ENCODE measurements at regions not wholly inside any gene's neighbourhood (a gene's known extent, or its start where the extent isn't known, plus 50 kb on each side); places are given as distances from the start of the nearest gene placed in this dataset.
A peak's percentile ranks its signal among the peaks of the same experiment; 100 is the strongest.

GRCh38 chr2:120454654-120455385, 108.9 kb downstream of the INHBB start:
- H3K9ac ChIP-seq (ENCODE audit: low read length in 3 of 3) = no peak overlapping the region
- intact Hi-C loops (cut with DNase I) = no loop called here
- FAIRE-seq = no peak
- no peaks in the 10 kb centered on the region for H3K27me3 ChIP-seq (ENCODE audit: control insufficient read depth, insufficient read depth, low read length)
- no peaks in the 10 kb centered on the region for H3K4me1 ChIP-seq (ENCODE audit: control insufficient read depth in 2 of 3, insufficient read depth in 2 of 3, low read depth in 1 of 3, low read length in 3 of 3)
- no peak for TF ChIP-seq CTCF (IDR thresholded peaks at IDR 0.05; ENCODE audit: borderline replicate concordance, extremely low read depth, insufficient read depth)
- peak in 1 of 5 donors; percentile 11 for DNase-seq
- no peaks in the 10 kb centered on the region for H3K36me3 ChIP-seq (ENCODE audit: control insufficient read depth in 2 of 3, insufficient read depth in 3 of 3, low read length in 3 of 3)
- H3K4me3 ChIP-seq (ENCODE audit: low read length in 3 of 3) = no peak overlapping the region
- H3K27ac ChIP-seq (ENCODE audit: low read depth in 2 of 2, low read length in 2 of 2) = no peak overlapping the region
- H3K9me3 ChIP-seq (ENCODE audit: control insufficient read depth in 2 of 3, insufficient read depth in 1 of 3, low read length in 3 of 3) = peaks cover 0 to 21% (median 5%) of the 10 kb centered on the region in 3 donors

GRCh38 chr2:120455390-120455789, 109.5 kb downstream of the INHBB start:
- Histone ChIP-seq H3K9ac (ENCODE audit: low read length in 3 of 3) (no peak overlapping the region), H3K4me3 (ENCODE audit: low read length in 3 of 3) (no peak overlapping the region), H3K4me1 (ENCODE audit: control insufficient read depth in 2 of 3, insufficient read depth in 2 of 3, low read depth in 1 of 3, low read length in 3 of 3) (no peaks in the 10 kb centered on the region), H3K27me3 (ENCODE audit: control insufficient read depth, insufficient read depth, low read length) (no peaks in the 10 kb centered on the region), H3K27ac (ENCODE audit: low read depth in 2 of 2, low read length in 2 of 2) (no peak overlapping the region), H3K36me3 (ENCODE audit: control insufficient read depth in 2 of 3, insufficient read depth in 3 of 3, low read length in 3 of 3) (no peaks in the 10 kb centered on the region), H3K9me3 (ENCODE audit: control insufficient read depth in 2 of 3, insufficient read depth in 1 of 3, low read length in 3 of 3) (peaks cover 0 to 21% (median 5%) of the 10 kb centered on the region in 3 donors)
- TF ChIP-seq CTCF (IDR thresholded peaks at IDR 0.05; ENCODE audit: borderline replicate concordance, extremely low read depth, insufficient read depth) = no peak
- intact Hi-C loops (cut with DNase I) = no loop called here
- no peak for FAIRE-seq
- no peak for DNase-seq

- no peaks in the 10 kb centered on the region for H3K4me1 ChIP-seq (ENCODE audit: control insufficient read depth in 2 of 3, insufficient read depth in 2 of 3, low read depth in 1 of 3, low read length in 3 of 3)
- DNase-seq = no peak
- H3K36me3 ChIP-seq (ENCODE audit: control insufficient read depth in 2 of 3, insufficient read depth in 3 of 3, low read length in 3 of 3) = no peaks in the 10 kb centered on the region
- H3K27me3 ChIP-seq (ENCODE audit: control insufficient read depth, insufficient read depth, low read length) = no peaks in the 10 kb centered on the region
- H3K9ac ChIP-seq (ENCODE audit: low read length in 3 of 3) = no peak overlapping the region
- intact Hi-C loops (cut with DNase I) = no loop called here
- TF ChIP-seq CTCF (IDR thresholded peaks at IDR 0.05; ENCODE audit: borderline replicate concordance, extremely low read depth, insufficient read depth) = no peak
- H3K27ac ChIP-seq (ENCODE audit: low read depth in 2 of 2, low read length in 2 of 2) = no peak overlapping the region
- H3K4me3 ChIP-seq (ENCODE audit: low read length in 3 of 3) = no peak overlapping the region
- peaks cover 0 to 21% (median 5%) of the 10 kb centered on the region in 3 donors for H3K9me3 ChIP-seq (ENCODE audit: control insufficient read depth in 2 of 3, insufficient read depth in 1 of 3, low read length in 3 of 3)
- no peak for FAIRE-seq
These were observed 110.9 kb downstream of the INHBB start for GRCh38 chr2:120456867-120457266.

Data from kidney (tissue), 13 donors.